Fibroblast of mammary gland (primary cell): ENCODE measurements at regions not wholly inside any gene's neighbourhood (a gene's known extent, or its start where the extent isn't known, plus 50 kb on each side); places are given as distances from the start of the nearest gene placed in this dataset.

Experiments used
- DNase-seq: peaks from one replicate; pipeline ENCODE4 v3.0.0-alpha.2; 2010; ENCODE audit warnings: low read depth
- H3K4me3 ChIP-seq: 2 replicates; pipeline ENCODE4 v1.5.1; 2011; ENCODE audit warnings: low read depth, mild to moderate bottlenecking, low read length, moderate library complexity; ENCODE audit not compliant: control insufficient read depth
- CTCF ChIP-seq: conservative IDR thresholded peaks from 2 replicates; pipeline ENCODE4 v1.5.1; 2011; ENCODE audit warnings: low read depth, low read length, inconsistent platforms; ENCODE audit not compliant: control insufficient read depth, insufficient read depth

- H3K4me3 ChIP-seq = no peak overlapping the region
- no peak for TF ChIP-seq CTCF
- no peak for DNase-seq
Observed at GRCh38 chr2:166831930-166832329, 56.4 kb upstream of the XIRP2 start.

- DNase-seq = no peak
- H3K4me3 ChIP-seq = no peak overlapping the region
- no peak for TF ChIP-seq CTCF
Observed at GRCh38 chr2:166825914-166826313, 62.4 kb upstream of the XIRP2 start.

GRCh38 chr2:166814335-166814734 is 73.9 kb upstream of the XIRP2 start:
- DNase-seq = no peak
- no peak overlapping the region for H3K4me3 ChIP-seq
- no peak for TF ChIP-seq CTCF

GRCh38 chr2:166812166-166812891 is 76.0 kb upstream of the XIRP2 start:
- H3K4me3 ChIP-seq = no peak overlapping the region
- no peak for TF ChIP-seq CTCF

GRCh38 chr2:166805753-166806152 is 82.5 kb upstream of the XIRP2 start:
- no peak for DNase-seq
- TF ChIP-seq CTCF = no peak
- H3K4me3 ChIP-seq = no peak overlapping the region

More at GRCh38 chr2:166812166-166812891, 76.0 kb upstream of the XIRP2 start:
- DNase-seq = no peak

GRCh38 chr2:166803373-166804000 is 84.8 kb upstream of the XIRP2 start:
- H3K4me3 ChIP-seq = no peak overlapping the region
- DNase-seq = no peak
- TF ChIP-seq CTCF = no peak
